GM12878 (cell line): ENCODE measurements at regions not wholly inside any gene's neighbourhood (a gene's known extent, or its start where the extent isn't known, plus 50 kb on each side); places are given as distances from the start of the nearest gene placed in this dataset.

Source experiments
- ATAC-seq: fragments of 200-7000 bp; cut with Tn5 transposase; 3 replicates; pipeline ENCODE4 v1.9.1; 2020; ENCODE audit warnings: mild to moderate bottlenecking, moderate library complexity
- BruUV-seq: library from RNA; stranded (reverse); fragments of 400-500 nt; replicated peaks from 2 replicates; lab custom pipeline; 2021; lab: Mats Ljungman, UMichigan
- CTCF ChIA-PET: fragments of 300-600 bp; sonication (Branson Sonifier 250); formaldehyde crosslinking; extraction: SDS; loops from one replicate; lab custom pipeline; 2021; ENCODE audit warnings: inconsistent platforms; lab: Yijun Ruan, JAX
- POLR2A ChIA-PET: fragments of 350-600 bp; formaldehyde crosslinking; extraction: SDS; loops from one replicate; lab custom pipeline; 2021; ENCODE audit warnings: inconsistent platforms; lab: Charles Lee
- RAD21 ChIA-PET: fragments of 300-600 bp; sonication (Branson Sonifier 250); formaldehyde crosslinking; loops from one replicate; lab custom pipeline; 2023; ENCODE audit warnings: antibody characterized with exemption; ENCODE audit not compliant: unreplicated experiment; lab: Charles Lee
- SMC1A ChIA-PET: fragments of 300-600 bp; sonication (Branson Sonifier 250); formaldehyde crosslinking; loops from one replicate; lab custom pipeline; 2023; ENCODE audit not compliant: unreplicated experiment, uncharacterized antibody; lab: Charles Lee
- DNase-seq: peaks from one replicate; pipeline ENCODE4 v3.0.0-alpha.2; 2011; ENCODE audit warnings: low read depth, low spot score
- FAIRE-seq: peaks from 3 replicates; lab custom pipeline; 2011; peaks lifted over from hg19 to GRCh38; lab: Jason Lieb, UNC
- H2AFZ ChIP-seq: 2 replicates; pipeline ENCODE4 v1.6.0; 2011; ENCODE audit warnings: low read depth, low read length, control low read depth; ENCODE audit not compliant: control insufficient read depth
- H3K27ac ChIP-seq: 2 replicates; pipeline ENCODE4 v1.5.1; 2011; ENCODE audit warnings: control low read depth; ENCODE audit not compliant: control insufficient read depth, insufficient read depth
- H3K27me3 ChIP-seq, 2 experiments: replicated peaks in 1 of 2; 2 replicates each; pipeline versions ENCODE4 v1.6.0 to v1.6.1; 2011; ENCODE audit warnings: low read length in 1 of 2; ENCODE audit not compliant: control insufficient read depth in 2 of 2, insufficient read depth in 2 of 2
- H3K36me3 ChIP-seq, 2 experiments: 2 replicates each; pipeline ENCODE4 v1.5.1; 2011; ENCODE audit warnings: low read length in 1 of 2; ENCODE audit not compliant: control insufficient read depth in 2 of 2, insufficient read depth in 2 of 2
- H3K4me1 ChIP-seq: 2 replicates; pipeline ENCODE4 v1.6.1; 2011; ENCODE audit warnings: mild to moderate bottlenecking, low read length, moderate library complexity, mixed read lengths; ENCODE audit not compliant: control insufficient read depth, insufficient read depth
- H3K4me2 ChIP-seq: 2 replicates; pipeline ENCODE4 v1.6.0; 2011; ENCODE audit warnings: control low read depth; ENCODE audit not compliant: control insufficient read depth, insufficient read depth
- H3K4me3 ChIP-seq: fragments of 200-600 bp; sonication (generic); 2 replicates; pipeline ENCODE4 v1.5.1; 2016
- H3K79me2 ChIP-seq: 2 replicates; pipeline ENCODE4 v1.6.0; 2011; ENCODE audit warnings: low read length; ENCODE audit not compliant: control insufficient read depth, insufficient read depth
- H3K9ac ChIP-seq: 2 replicates; pipeline ENCODE4 v1.8.0; 2011; ENCODE audit warnings: low read length, control low read depth, mixed read lengths; ENCODE audit not compliant: control insufficient read depth, insufficient read depth
- H3K9me3 ChIP-seq: replicated peaks from 3 replicates; pipeline ENCODE4 v1.5.1; 2011; ENCODE audit warnings: mild to moderate bottlenecking, low read length; ENCODE audit not compliant: control insufficient read depth, insufficient read depth
- H4K20me1 ChIP-seq: 2 replicates; pipeline ENCODE4 v1.6.0; 2011; ENCODE audit not compliant: control insufficient read depth, insufficient read depth
- BCLAF1 ChIP-seq: fragments of 450-650 bp; IDR thresholded peaks from 2 replicates; pipeline ENCODE4 v1.6.1; 2017; ENCODE audit warnings: antibody characterized with exemption, mild to moderate bottlenecking, moderate library complexity
- ESRRA ChIP-seq: IDR thresholded peaks from 2 replicates; pipeline ENCODE4 v1.6.1; 2012; ENCODE audit warnings: mild to moderate bottlenecking, low read length, improper control_type of control experiment
- HCFC1 ChIP-seq: fragments of 150-350 bp; IDR thresholded peaks from 2 replicates; pipeline ENCODE4 v1.6.1; 2014; ENCODE audit warnings: low read length
- IRF3 ChIP-seq: fragments of 450-650 bp; IDR thresholded peaks from 2 replicates; pipeline ENCODE4 v1.6.1; 2014; ENCODE audit warnings: mild to moderate bottlenecking
- JUNB ChIP-seq: IDR thresholded peaks from 2 replicates; pipeline ENCODE4 v1.6.1; 2016; ENCODE audit warnings: antibody characterized with exemption, mild to moderate bottlenecking
- SMAD1 ChIP-seq: fragments of 450-650 bp; IDR thresholded peaks from 2 replicates; pipeline ENCODE4 v1.6.1; 2018; ENCODE audit warnings: mild to moderate bottlenecking, low read depth; ENCODE audit not compliant: partially characterized antibody
- SPI1 ChIP-seq: IDR thresholded peaks from 2 replicates; pipeline ENCODE4 v1.6.1; 2011; ENCODE audit warnings: low read depth, mild to moderate bottlenecking, low read length, moderate library complexity, borderline replicate concordance; ENCODE audit not compliant: insufficient read depth
- TARDBP ChIP-seq: IDR thresholded peaks from 2 replicates; pipeline ENCODE4 v1.6.1; 2016; ENCODE audit warnings: borderline replicate concordance
- WGBS: methylation state at CpG from one replicate; pipeline ENCODE4 v1.1.6; 2016; ENCODE audit warnings: low lambda C conversion rate; ENCODE audit not compliant: insufficient replicate concordance, insufficient coverage; ENCODE audit errors: missing lambda C conversion rate; 5-methylcytosine and 5-hydroxymethylcytosine counted together
- in situ Hi-C: fragments of 300-500 bp; cut with MboI; formaldehyde crosslinking; loops from 9 replicates; pipeline ENCODE4 v1.14.3; 2018; ENCODE audit warnings: mixed read lengths
- intact Hi-C: fragments of 100-400 bp; cut with micrococcal nuclease; formaldehyde crosslinking; loops from one replicate; pipeline ENCODE4 v1.14.2; 2022; ENCODE audit not compliant: unreplicated experiment
- TF ChIP-seq, protein P1 (sequence below): IDR thresholded peaks from 2 replicates; pipeline ENCODE4 v1.6.1; 2012; ENCODE audit warnings: improper control_type of control experiment, low read depth, low read length; ENCODE audit not compliant: insufficient replicate concordance

DNA sequence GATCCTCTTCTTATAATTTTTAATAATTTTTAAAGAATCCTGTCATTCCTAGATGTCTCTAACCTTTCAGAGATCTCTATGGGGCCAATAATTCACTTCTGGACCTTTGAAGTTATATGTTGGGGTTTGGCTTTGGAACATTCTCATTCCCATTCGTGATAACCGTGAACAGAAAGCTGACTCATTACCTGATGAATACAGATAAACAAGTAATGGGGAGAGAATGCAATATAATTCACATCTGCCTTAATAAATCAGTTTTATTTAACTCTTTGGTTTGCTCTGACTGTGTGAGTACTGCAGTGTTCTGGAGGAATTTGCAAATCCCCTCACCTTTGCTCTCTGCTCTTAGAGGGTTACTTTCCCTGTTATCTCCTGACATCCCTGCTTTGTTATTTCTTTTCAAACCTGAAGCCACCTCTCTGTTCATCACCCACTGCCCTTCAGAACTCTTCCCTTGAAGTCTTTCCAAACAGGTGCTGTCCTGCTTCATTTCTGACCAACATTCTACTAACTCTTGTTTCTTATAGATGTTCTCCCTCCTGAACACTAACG is 79.6 kb upstream of the SLC38A2 start:
- TF ChIP-seq BCLAF1 (no peak), JUNB (no peak), TARDBP (no peak), ESRRA (no peak), HCFC1 (no peak), SPI1 (no peak), SMAD1 (no peak), IRF3 (no peak)
- TF ChIP-seq, protein P1, sequence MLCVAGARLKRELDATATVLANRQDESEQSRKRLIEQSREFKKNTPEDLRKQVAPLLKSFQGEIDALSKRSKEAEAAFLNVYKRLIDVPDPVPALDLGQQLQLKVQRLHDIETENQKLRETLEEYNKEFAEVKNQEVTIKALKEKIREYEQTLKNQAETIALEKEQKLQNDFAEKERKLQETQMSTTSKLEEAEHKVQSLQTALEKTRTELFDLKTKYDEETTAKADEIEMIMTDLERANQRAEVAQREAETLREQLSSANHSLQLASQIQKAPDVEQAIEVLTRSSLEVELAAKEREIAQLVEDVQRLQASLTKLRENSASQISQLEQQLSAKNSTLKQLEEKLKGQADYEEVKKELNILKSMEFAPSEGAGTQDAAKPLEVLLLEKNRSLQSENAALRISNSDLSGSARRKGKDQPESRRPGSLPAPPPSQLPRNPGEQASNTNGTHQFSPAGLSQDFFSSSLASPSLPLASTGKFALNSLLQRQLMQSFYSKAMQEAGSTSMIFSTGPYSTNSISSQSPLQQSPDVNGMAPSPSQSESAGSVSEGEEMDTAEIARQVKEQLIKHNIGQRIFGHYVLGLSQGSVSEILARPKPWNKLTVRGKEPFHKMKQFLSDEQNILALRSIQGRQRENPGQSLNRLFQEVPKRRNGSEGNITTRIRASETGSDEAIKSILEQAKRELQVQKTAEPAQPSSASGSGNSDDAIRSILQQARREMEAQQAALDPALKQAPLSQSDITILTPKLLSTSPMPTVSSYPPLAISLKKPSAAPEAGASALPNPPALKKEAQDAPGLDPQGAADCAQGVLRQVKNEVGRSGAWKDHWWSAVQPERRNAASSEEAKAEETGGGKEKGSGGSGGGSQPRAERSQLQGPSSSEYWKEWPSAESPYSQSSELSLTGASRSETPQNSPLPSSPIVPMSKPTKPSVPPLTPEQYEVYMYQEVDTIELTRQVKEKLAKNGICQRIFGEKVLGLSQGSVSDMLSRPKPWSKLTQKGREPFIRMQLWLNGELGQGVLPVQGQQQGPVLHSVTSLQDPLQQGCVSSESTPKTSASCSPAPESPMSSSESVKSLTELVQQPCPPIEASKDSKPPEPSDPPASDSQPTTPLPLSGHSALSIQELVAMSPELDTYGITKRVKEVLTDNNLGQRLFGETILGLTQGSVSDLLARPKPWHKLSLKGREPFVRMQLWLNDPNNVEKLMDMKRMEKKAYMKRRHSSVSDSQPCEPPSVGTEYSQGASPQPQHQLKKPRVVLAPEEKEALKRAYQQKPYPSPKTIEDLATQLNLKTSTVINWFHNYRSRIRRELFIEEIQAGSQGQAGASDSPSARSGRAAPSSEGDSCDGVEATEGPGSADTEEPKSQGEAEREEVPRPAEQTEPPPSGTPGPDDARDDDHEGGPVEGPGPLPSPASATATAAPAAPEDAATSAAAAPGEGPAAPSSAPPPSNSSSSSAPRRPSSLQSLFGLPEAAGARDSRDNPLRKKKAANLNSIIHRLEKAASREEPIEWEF: no peak
- DNase-seq (no peak), FAIRE-seq (no peak), ATAC-seq (no peak)
- POLR2A ChIA-PET: no interaction called here
- no peaks in the 10 kb centered on the region for H4K20me1 ChIP-seq
- no peaks in the 10 kb centered on the region; the same call in 1 of the 2 replicates for H3K4me1 ChIP-seq
- in situ Hi-C loops: no loop called here
- no peak overlapping the region for H3K4me3 ChIP-seq
- no peaks in the 10 kb centered on the region for H3K36me3 ChIP-seq
- no TSS peak for BruUV-seq
- H3K79me2 ChIP-seq: no peaks in the 10 kb centered on the region
- no peak overlapping the region for H2AFZ ChIP-seq
- H3K9ac ChIP-seq: no peak overlapping the region
- WGBS: 85% methylated on average over 3 of the region's 3 CpGs
- intact Hi-C loops: no loop called here
- H3K9me3 ChIP-seq: no peaks in the 10 kb centered on the region
- H3K4me2 ChIP-seq: no peak overlapping the region
- RAD21 ChIA-PET: no interaction called here
- no peak overlapping the region for H3K27ac ChIP-seq
- CTCF ChIA-PET: no interaction called here
- no peaks in the 10 kb centered on the region for H3K27me3 ChIP-seq
- SMC1A ChIA-PET: interaction anchor here (2.5 kb wide), 1 partner anchor 18 kb away, joined by 9 read pairs; no protein-coding TSS in a partner anchor
